ENCODE measurements at regions not wholly inside any gene's neighbourhood (a gene's known extent, or its start where the extent isn't known, plus 50 kb on each side); places are given as distances from the start of the nearest gene placed in this dataset.

DNA sequence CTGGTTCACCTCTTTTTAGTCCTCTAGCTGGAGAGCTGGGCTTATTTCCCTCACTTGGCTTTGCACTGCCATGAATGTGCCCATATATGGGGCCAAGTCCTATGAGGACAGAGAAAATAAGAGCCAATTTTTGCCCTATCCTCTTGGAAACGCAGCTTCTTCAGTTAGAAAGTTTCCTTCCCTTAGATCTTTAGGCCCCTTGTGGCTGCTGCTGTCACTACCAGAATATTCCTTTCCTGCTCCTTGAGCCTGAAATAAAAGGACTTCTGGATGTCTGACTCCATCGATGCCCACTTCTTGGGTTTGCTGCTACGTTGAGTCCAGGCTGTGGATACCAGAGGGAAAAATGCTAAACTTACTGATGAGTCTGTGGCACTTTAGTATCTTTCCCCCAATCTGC is 487.1 kb downstream of the GRIN2A start:
- Histone ChIP-seq H3K27ac (no peak overlapping the region), H4K20me1 (no peaks in the 10 kb centered on the region), H3K4me3 (no peak overlapping the region), H3K4me2 (no peak overlapping the region), H3K27me3 (no peaks in the 10 kb centered on the region), H3K9me3 (replicated peaks in 1 of 11) (peaks cover 0 to 5% (median 0%) of the 10 kb centered on the region in 11 experiments; a peak in 1 of 22 replicates), H3K4me1 (no peaks in the 10 kb centered on the region), H3K36me3 (no peaks in the 10 kb centered on the region), H3K9ac (no peak overlapping the region)
- TF ChIP-seq Cebpa-rat (IDR thresholded peaks at IDR 0.05) = no peak

Data from BLaER1 treated with 17β-estradiol and CSF1 and Interleukin-3, amounts not matched to agents 10 nM and 100 nM (cell line).